Tibial nerve (tissue), 4 donors: ENCODE measurements at regions not wholly inside any gene's neighbourhood (a gene's known extent, or its start where the extent isn't known, plus 50 kb on each side); places are given as distances from the start of the nearest gene placed in this dataset.

Experiments
- DNase-seq, 2 donors: peaks; one replicate each; pipeline ENCODE4 v3.0.0-alpha.2; 2019; ENCODE audit warnings: low spot score in 2 of 2
- H3K27ac ChIP-seq, 4 donors: fragments of 200-600 bp; sonication (generic) in 3 of 4; one replicate each; pipeline ENCODE4 v1.5.1; 2017 to 2019; ENCODE audit warnings: mild to moderate bottlenecking in 1 of 4
- H3K27me3 ChIP-seq, 2 donors: fragments of 200-600 bp; sonication (generic) in 1 of 2; one replicate each; pipeline versions ENCODE4 v1.5.1 to v1.6.0; 2017 to 2019
- H3K36me3 ChIP-seq, 3 donors: fragments of 200-600 bp; sonication (generic); one replicate each; pipeline ENCODE4 v1.5.1; 2018 to 2019
- H3K4me1 ChIP-seq, 4 donors: fragments of 200-600 bp; sonication (generic) in 3 of 4; one replicate each; pipeline ENCODE4 v1.5.1; 2017 to 2019
- H3K4me3 ChIP-seq, 4 donors: fragments of 200-600 bp; sonication (generic) in 3 of 4; one replicate each; pipeline ENCODE4 v1.5.1; 2017 to 2019; ENCODE audit warnings: mild to moderate bottlenecking in 1 of 4, moderate library complexity in 1 of 4
- H3K9me3 ChIP-seq, 4 donors: fragments of 200-600 bp; sonication (generic) in 3 of 4; one replicate each; pipeline ENCODE4 v1.5.1; 2017 to 2019
- CTCF ChIP-seq, 5 experiments: fragments of 200-600 bp in 3 of 5; fragments of 450-650 bp in 2 of 5; sonication (generic) in 3 of 5; IDR thresholded peaks; one replicate each; pipeline ENCODE4 v1.5.1; 2016 to 2019; ENCODE audit warnings: antibody characterized with exemption in 5 of 5, mild to moderate bottlenecking in 3 of 5, moderate library complexity in 2 of 5
- EP300 ChIP-seq, 2 donors: sonication (generic); formaldehyde crosslinking; IDR thresholded peaks; one replicate each; pipeline ENCODE4 v1.6.1; 2017; ENCODE audit warnings: antibody characterized with exemption in 2 of 2, mild to moderate bottlenecking in 1 of 2
- POLR2A ChIP-seq, 2 donors: fragments of 450-650 bp; IDR thresholded peaks; one replicate each; pipeline ENCODE4 v1.6.1; 2017; ENCODE audit warnings: antibody characterized with exemption in 2 of 2, mild to moderate bottlenecking in 2 of 2, moderate library complexity in 2 of 2
- WGBS, 2 donors: methylation state at CpG; one replicate each; pipeline ENCODE4 v1.1.5; 2018; 5-methylcytosine and 5-hydroxymethylcytosine counted together

- no peak for TF ChIP-seq CTCF (IDR thresholded peaks at IDR 0.05)
- no peak for TF ChIP-seq EP300 (IDR thresholded peaks at IDR 0.05)
- no peak for TF ChIP-seq POLR2A (IDR thresholded peaks at IDR 0.05)
- H3K9me3 ChIP-seq, result peaks cover 0 to 3% (median 0%) of the 10 kb centered on the region in 4 donors
Measured at GRCh38 chr20:8963330-8963729, 105.6 kb upstream of the PLCB4 start.

GRCh38 chr20:8964959-8965562, 103.8 kb upstream of the PLCB4 start:
- no peaks in the 10 kb centered on the region for H3K36me3 ChIP-seq
- H3K4me1 ChIP-seq, result no peaks in the 10 kb centered on the region
- DNase-seq, result no peak
- H3K27ac ChIP-seq, result no peak overlapping the region
- H3K9me3 ChIP-seq, result peaks cover 0 to 3% (median 0%) of the 10 kb centered on the region in 4 donors
- no peak overlapping the region for H3K4me3 ChIP-seq
- WGBS, 2 donors, result 46 to 53% methylated on average over 5 of the region's 5 CpGs
- TF ChIP-seq POLR2A (IDR thresholded peaks at IDR 0.05) (no peak), EP300 (IDR thresholded peaks at IDR 0.05) (no peak), CTCF (IDR thresholded peaks at IDR 0.05) (no peak)
- no peaks in the 10 kb centered on the region for H3K27me3 ChIP-seq

More at GRCh38 chr20:8963330-8963729, 105.6 kb upstream of the PLCB4 start:
- Histone ChIP-seq H3K4me1 (no peaks in the 10 kb centered on the region), H3K36me3 (no peaks in the 10 kb centered on the region), H3K4me3 (no peak overlapping the region), H3K27ac (no peak overlapping the region), H3K27me3 (no peaks in the 10 kb centered on the region)
- no peak for DNase-seq

- no peak for DNase-seq
- Histone ChIP-seq H3K27me3 (no peaks in the 10 kb centered on the region), H3K9me3 (peaks cover 0 to 3% (median 0%) of the 10 kb centered on the region in 4 donors), H3K27ac (no peak overlapping the region), H3K4me3 (no peak overlapping the region), H3K4me1 (no peaks in the 10 kb centered on the region), H3K36me3 (no peaks in the 10 kb centered on the region)
- WGBS, 2 donors, result 90 to 97% methylated on average over 2 of the region's 2 CpGs
- TF ChIP-seq POLR2A (IDR thresholded peaks at IDR 0.05) (no peak), EP300 (IDR thresholded peaks at IDR 0.05) (no peak), CTCF (IDR thresholded peaks at IDR 0.05) (no peak)
Measured at GRCh38 chr20:8967641-8968245, 101.1 kb upstream of the PLCB4 start.

GRCh38 chr20:8969146-8969583, 99.7 kb upstream of the PLCB4 start:
- Histone ChIP-seq H3K4me1 (no peaks in the 10 kb centered on the region), H3K27ac (no peak overlapping the region)

More at GRCh38 chr20:8969146-8969583, 99.7 kb upstream of the PLCB4 start:
- no peak for TF ChIP-seq EP300 (IDR thresholded peaks at IDR 0.05)
- no peak for TF ChIP-seq POLR2A (IDR thresholded peaks at IDR 0.05)
- no peak for TF ChIP-seq CTCF (IDR thresholded peaks at IDR 0.05)
- no peak overlapping the region for H3K4me3 ChIP-seq
- DNase-seq, result no peak
- H3K9me3 ChIP-seq, result peaks cover 0 to 3% (median 0%) of the 10 kb centered on the region in 4 donors
- no peaks in the 10 kb centered on the region for H3K36me3 ChIP-seq
- no peaks in the 10 kb centered on the region for H3K27me3 ChIP-seq
